NCI-H82 treated with DMSO at 0.1 percent for 48 hours (cell line): ENCODE measurements at regions not wholly inside any gene's neighbourhood (a gene's known extent, or its start where the extent isn't known, plus 50 kb on each side); places are given as distances from the start of the nearest gene placed in this dataset.
A peak's percentile ranks its signal among the peaks of the same experiment; 100 is the strongest.

Experiments used
- DNase-seq: peaks from one replicate; lab custom pipeline; 2025; ENCODE audit not compliant: unreplicated experiment; lab: John Stamatoyannopoulos, UW

- no peak for DNase-seq
These were observed 388.9 kb downstream of the SH3GL2 start for GRCh38 chr9:17967731-17968130.

- no peak for DNase-seq
These were observed 390.4 kb downstream of the SH3GL2 start for GRCh38 chr9:17969232-17969631.

GRCh38 chr9:17970277-17970676 lies 391.4 kb downstream of the SH3GL2 start:
- no peak for DNase-seq

GRCh38 chr9:17978773-17979172 lies 399.9 kb downstream of the SH3GL2 start:
- DNase-seq = no peak

- no peak for DNase-seq
These were observed 407.7 kb downstream of the SH3GL2 start for GRCh38 chr9:17986595-17986994.

- DNase-seq = peak; percentile 40
These were observed 408.3 kb downstream of the SH3GL2 start for GRCh38 chr9:17987189-17987588.

- no peak for DNase-seq
These were observed 409.6 kb downstream of the SH3GL2 start for GRCh38 chr9:17988489-17988888.

- no peak for DNase-seq
These were observed 411.7 kb downstream of the SH3GL2 start for GRCh38 chr9:17990602-17991001.

- no peak for DNase-seq
These were observed 414.2 kb downstream of the SH3GL2 start for GRCh38 chr9:17993024-17993423.

GRCh38 chr9:17994695-17995425 lies 416.0 kb downstream of the SH3GL2 start:
- no peak for DNase-seq

- no peak for DNase-seq
These were observed 417.9 kb downstream of the SH3GL2 start for GRCh38 chr9:17996728-17997127.

- no peak for DNase-seq
These were observed 424.0 kb downstream of the SH3GL2 start for GRCh38 chr9:18002718-18003438.

- DNase-seq = no peak
These were observed 427.7 kb downstream of the SH3GL2 start for GRCh38 chr9:18006591-18006990.

- no peak for DNase-seq
These were observed 428.8 kb downstream of the SH3GL2 start for GRCh38 chr9:18007621-18008020.

GRCh38 chr9:18009902-18010301 lies 431.0 kb downstream of the SH3GL2 start:
- DNase-seq = no peak

- no peak for DNase-seq
These were observed 431.6 kb downstream of the SH3GL2 start for GRCh38 chr9:18010492-18010891.

GRCh38 chr9:18012170-18012569 lies 433.3 kb downstream of the SH3GL2 start:
- DNase-seq = no peak

GRCh38 chr9:18014556-18014955 lies 435.7 kb downstream of the SH3GL2 start:
- DNase-seq = no peak

GRCh38 chr9:18015116-18015515 lies 436.2 kb downstream of the SH3GL2 start:
- no peak for DNase-seq

- DNase-seq = no peak
These were observed 438.3 kb downstream of the SH3GL2 start for GRCh38 chr9:18017136-18017535.

- DNase-seq = no peak
These were observed 439.4 kb downstream of the SH3GL2 start for GRCh38 chr9:18018221-18018620.

- no peak for DNase-seq
These were observed 439.8 kb downstream of the SH3GL2 start for GRCh38 chr9:18018661-18019060.
